GM12864 (cell line): ENCODE measurements at regions not wholly inside any gene's neighbourhood (a gene's known extent, or its start where the extent isn't known, plus 50 kb on each side); places are given as distances from the start of the nearest gene placed in this dataset.

Experiments
- DNase-seq: peaks from one replicate; pipeline ENCODE4 v3.0.0-alpha.2; 2011; ENCODE audit warnings: low read depth
- H3K4me3 ChIP-seq: 2 replicates; pipeline ENCODE4 v1.5.1; 2011; ENCODE audit warnings: mild to moderate bottlenecking, low read depth, low read length, control low read depth
- TF ChIP-seq, protein P1 (sequence below): IDR thresholded peaks from 2 replicates; pipeline ENCODE4 v1.5.1; 2011; ENCODE audit warnings: low read depth, mild to moderate bottlenecking, moderate library complexity, low read length, control low read depth, inconsistent platforms; ENCODE audit errors: missing control alignments

DNA sequence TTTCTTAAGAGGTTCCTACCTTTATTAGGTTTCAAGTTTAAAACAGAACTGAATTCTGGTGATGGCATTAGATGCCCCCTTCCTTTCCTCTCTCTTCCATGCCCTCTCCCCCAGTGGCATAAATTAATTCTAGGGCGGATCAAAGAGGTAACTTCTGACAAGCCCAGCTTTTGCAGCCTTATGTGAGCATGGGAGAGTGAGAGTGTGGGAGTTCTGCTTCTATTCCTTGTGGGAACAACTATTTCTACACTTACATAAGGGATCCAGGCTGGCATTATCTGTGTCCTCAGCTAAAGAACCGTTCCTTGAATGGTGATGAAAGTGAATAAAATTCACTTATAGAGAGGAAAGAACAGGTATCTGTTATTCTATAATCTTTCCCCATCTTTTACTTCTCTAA lies 437.6 kb downstream of the KIF4B start:
- TF ChIP-seq, protein P1, sequence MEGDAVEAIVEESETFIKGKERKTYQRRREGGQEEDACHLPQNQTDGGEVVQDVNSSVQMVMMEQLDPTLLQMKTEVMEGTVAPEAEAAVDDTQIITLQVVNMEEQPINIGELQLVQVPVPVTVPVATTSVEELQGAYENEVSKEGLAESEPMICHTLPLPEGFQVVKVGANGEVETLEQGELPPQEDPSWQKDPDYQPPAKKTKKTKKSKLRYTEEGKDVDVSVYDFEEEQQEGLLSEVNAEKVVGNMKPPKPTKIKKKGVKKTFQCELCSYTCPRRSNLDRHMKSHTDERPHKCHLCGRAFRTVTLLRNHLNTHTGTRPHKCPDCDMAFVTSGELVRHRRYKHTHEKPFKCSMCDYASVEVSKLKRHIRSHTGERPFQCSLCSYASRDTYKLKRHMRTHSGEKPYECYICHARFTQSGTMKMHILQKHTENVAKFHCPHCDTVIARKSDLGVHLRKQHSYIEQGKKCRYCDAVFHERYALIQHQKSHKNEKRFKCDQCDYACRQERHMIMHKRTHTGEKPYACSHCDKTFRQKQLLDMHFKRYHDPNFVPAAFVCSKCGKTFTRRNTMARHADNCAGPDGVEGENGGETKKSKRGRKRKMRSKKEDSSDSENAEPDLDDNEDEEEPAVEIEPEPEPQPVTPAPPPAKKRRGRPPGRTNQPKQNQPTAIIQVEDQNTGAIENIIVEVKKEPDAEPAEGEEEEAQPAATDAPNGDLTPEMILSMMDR: no peak
- no peak for DNase-seq
- H3K4me3 ChIP-seq: no peak overlapping the region

DNA sequence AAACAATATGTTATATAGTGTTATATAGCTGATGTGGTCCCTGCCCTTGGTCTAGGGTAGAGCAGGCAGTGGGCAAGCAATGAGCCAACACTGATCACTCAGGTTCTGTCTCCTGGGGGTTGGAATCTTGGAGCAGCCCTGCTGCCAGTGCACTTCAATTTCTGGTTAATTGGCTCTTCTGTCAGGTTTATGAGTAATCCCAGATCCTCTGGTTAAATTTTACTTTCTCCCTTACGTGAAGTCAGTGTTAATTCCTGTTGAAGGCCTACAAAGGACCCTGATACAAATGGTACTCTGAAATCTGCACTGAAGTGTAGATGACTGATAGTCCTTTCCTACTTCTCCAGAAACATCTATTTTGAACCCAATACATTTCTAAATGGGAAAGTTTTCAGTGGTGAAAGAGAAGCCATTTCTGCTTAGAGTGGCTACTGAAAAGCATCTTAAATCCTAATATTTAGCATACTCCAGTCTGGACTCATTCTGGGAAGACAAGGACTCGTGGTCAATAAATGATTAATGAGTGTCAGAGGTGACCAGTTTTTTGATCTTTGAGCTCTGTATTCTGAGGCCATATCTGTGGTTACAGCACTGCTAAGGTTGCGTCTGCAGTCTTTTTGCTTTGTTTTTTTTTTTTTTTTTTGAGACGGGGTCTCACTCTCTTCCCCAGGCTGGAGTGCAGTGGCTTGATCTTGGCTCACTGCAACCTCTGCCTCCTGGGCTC lies 442.4 kb downstream of the KIF4B start:
- H3K4me3 ChIP-seq: no peak overlapping the region
- no peak for DNase-seq
- TF ChIP-seq, protein P1: no peak

DNA sequence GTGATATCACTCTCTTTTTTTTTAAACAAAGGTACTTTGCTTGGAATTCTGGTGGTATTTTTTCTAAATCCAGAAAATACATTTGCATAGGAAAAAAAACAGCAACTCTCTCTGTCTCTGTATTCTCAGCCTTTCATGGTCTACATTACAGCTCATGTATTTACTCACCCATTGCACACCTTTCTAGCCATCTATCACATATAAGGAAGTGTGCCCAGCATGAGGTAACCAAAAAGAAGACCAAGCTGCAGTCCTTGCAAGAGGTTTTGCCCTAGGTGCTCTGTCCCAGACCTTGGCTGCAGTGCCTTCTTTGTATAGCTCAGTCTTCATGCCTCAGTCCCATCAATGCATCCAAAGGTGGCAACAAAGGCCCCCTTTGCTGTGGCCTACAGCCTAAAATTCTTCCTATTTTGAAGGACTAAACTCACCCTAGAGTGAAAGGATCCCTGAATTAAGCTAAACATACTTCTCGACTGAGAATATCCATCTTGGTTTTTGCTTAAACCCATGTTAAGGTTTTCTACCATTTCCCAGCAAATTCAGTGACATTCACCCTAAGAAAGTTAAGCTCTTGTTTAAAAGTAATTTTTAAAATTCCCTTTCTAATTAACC lies 446.4 kb downstream of the KIF4B start:
- H3K4me3 ChIP-seq: no peak overlapping the region
- TF ChIP-seq, protein P1: no peak
- no peak for DNase-seq

DNA sequence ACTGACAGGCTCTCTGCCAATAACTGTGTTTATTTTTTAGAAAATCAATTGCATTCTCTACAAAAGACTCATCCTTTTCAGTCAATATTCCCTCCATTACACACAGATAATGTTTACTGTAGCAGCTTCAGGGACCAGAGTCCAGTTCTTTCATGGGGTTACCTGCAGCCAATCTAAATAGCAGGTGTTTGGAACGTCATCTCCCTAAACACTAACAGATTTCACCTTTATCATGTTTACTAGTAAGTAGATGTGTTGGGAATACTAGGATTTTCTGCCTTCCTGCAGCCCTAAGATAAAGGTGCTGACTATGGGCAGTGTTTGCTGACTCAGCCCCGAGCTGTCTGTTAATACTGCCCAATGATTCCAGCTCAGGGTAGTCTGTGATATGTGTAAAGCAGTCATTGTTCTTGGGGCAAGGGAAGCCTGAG lies 447.0 kb downstream of the KIF4B start:
- TF ChIP-seq, protein P1: no peak
- DNase-seq: no peak
- H3K4me3 ChIP-seq: no peak overlapping the region

DNA sequence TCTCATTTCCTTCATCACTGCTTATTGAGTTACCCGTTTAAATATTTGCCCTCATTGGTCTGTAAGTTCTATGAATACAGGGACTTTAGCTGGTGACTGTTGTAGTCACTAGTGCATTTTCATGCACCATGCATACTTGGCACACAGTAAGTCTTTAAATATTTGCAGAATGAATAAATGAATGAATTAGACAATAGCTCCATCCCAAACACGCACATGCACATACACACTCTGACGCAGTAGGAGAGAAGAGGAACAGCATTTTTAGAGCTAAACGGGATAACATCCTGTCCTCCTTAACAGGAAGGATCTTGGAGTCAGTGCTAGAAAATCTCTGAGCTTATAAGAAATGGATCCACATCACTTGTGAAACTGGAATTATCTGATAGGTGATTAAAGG lies 447.7 kb downstream of the KIF4B start:
- TF ChIP-seq, protein P1: no peak
- no peak overlapping the region for H3K4me3 ChIP-seq
- no peak for DNase-seq

DNA sequence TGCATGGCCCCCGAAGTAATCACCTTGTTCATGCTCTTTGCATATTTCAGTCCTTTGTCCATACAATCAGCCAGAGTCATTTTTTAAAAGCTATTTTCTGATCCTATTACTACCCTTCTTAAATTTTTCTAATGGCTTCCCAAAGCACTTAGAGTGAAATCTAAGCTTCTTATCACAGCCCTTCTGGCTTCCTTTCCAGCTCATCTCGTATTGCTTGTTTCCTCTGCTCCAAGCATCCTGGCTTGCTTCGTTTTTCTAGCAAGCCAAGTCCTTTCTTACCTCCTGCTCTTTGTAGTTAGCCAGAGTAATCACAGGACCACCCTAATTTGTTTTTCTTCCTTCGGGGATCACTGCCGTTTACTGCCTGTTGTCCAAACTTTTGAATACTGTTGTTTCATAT lies 453.3 kb downstream of the KIF4B start:
- DNase-seq: no peak
- TF ChIP-seq, protein P1: no peak
- no peak overlapping the region for H3K4me3 ChIP-seq

DNA sequence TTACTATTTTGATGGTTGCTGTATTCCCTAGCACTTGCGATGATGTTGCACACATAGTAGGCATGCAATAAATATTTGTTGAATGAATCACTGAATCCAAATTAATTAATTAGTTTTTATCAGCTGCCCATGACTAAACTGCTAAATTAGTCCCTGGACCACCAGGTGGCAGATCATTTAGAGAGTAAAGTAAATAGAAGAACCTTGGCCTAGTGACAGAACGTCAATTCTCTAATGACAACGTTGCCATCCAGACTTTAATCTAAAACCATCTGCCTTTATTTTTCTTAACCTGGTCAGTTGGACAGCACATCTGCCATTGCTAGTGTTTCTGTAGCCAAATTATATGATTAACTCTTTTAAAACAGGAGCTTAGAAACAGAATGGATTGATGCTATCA lies 457.5 kb downstream of the KIF4B start:
- no peak overlapping the region for H3K4me3 ChIP-seq
- TF ChIP-seq, protein P1: no peak
- DNase-seq: no peak
